Immature natural killer cell (primary cell): ENCODE measurements at regions not wholly inside any gene's neighbourhood (a gene's known extent, or its start where the extent isn't known, plus 50 kb on each side); places are given as distances from the start of the nearest gene placed in this dataset.

ENCODE experiments used
- DNase-seq, 3 donors: peaks; one replicate each; pipeline ENCODE4 v3.0.0; 2022; ENCODE audit warnings: mixed read lengths in 1 of 3
- H3K27ac Mint-ChIP-seq, 6 donors: one replicate each; pipeline ENCODE4 v1.8.0; 2020; ENCODE audit warnings: mixed read lengths in 6 of 6, mild to moderate bottlenecking in 5 of 6, inconsistent platforms in 4 of 6, moderate library complexity in 3 of 6
- H3K27me3 Mint-ChIP-seq, 3 donors: one replicate each; pipeline ENCODE4 v1.8.0; 2020 to 2021; ENCODE audit warnings: low read depth in 3 of 3, mild to moderate bottlenecking in 3 of 3, mixed read lengths in 3 of 3, moderate library complexity in 3 of 3, inconsistent platforms in 1 of 3
- H3K36me3 Mint-ChIP-seq, 3 donors: one replicate each; pipeline ENCODE4 v1.8.0; 2020; ENCODE audit warnings: mixed read lengths in 3 of 3, inconsistent platforms in 2 of 3, mild to moderate bottlenecking in 2 of 3
- H3K4me1 Mint-ChIP-seq, 2 donors: one replicate each; pipeline ENCODE4 v1.8.0; 2020; ENCODE audit warnings: inconsistent platforms in 2 of 2, mild to moderate bottlenecking in 2 of 2, mixed read lengths in 2 of 2, moderate library complexity in 1 of 2
- H3K4me3 Mint-ChIP-seq, 5 donors: one replicate each; pipeline ENCODE4 v1.8.0; 2020; ENCODE audit warnings: mild to moderate bottlenecking in 5 of 5, mixed read lengths in 5 of 5, inconsistent platforms in 3 of 5, moderate library complexity in 3 of 5
- H3K9me3 Mint-ChIP-seq, 6 donors: one replicate each; pipeline ENCODE4 v1.8.0; 2020; ENCODE audit warnings: mild to moderate bottlenecking in 6 of 6, mixed read lengths in 6 of 6, inconsistent platforms in 4 of 6, moderate library complexity in 3 of 6

DNA sequence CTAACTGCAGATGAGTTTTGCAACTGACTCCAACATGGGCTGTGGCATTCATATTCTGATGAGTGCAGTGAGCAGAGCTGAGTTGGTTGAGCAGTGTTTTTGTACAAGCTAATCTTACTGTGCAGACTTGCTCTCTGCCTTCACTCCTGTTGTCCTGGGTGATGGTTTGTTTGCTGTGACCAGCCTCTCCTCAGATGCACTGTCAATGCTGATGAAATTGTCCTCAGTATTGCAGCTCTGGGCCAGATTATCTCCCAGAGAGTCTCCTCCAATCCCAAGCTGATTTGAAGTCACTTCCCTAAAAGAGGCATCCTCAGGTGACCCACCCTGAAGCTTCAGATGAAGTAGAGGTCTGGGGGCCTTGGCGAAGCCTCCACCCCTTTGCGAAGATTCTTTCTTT lies 581.8 kb downstream of the ACTL7B start:
- Mint-ChIP-seq H3K27me3 (peaks cover 0 to 1% (median 0%) of the 10 kb centered on the region in 3 donors), H3K36me3 (no peaks in the 10 kb centered on the region), H3K4me3 (no peak overlapping the region), H3K4me1 (no peaks in the 10 kb centered on the region), H3K9me3 (peaks cover 0 to 24% (median 2%) of the 10 kb centered on the region in 6 donors), H3K27ac (no peak overlapping the region)
- DNase-seq: no peak

DNA sequence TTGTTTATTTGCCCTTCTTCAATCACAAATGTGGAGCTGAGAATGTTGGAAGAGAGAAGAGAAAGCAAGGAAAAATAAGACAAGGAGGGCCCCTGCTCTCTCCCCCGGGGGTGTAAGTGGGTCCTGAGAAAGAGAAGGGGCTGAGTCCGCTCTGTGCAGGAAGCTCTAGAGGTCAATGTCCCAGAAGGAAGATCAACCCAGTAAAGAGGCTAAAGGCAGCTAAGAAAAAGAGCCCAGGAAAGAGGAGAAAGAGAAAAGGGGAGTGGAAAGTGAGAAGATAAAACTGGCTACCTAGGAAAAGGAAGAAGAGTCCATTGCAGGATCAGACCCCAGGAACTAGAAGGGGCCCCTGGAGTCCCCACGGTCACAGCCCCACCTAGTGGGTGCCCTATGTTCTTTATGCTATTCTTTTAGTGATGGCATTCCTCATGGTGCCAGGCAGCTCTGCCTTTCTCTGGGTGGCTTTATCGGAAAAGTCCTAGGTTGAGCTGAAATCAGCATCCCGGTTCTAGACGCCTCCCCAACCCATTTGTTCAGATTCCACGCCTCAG lies 583.4 kb downstream of the ACTL7B start:
- no peak overlapping the region for H3K27ac Mint-ChIP-seq
- peaks cover 0 to 25% (median 3%) of the 10 kb centered on the region in 6 donors for H3K9me3 Mint-ChIP-seq
- H3K4me3 Mint-ChIP-seq: no peak overlapping the region
- H3K36me3 Mint-ChIP-seq: no peaks in the 10 kb centered on the region
- DNase-seq: no peak
- H3K4me1 Mint-ChIP-seq: no peaks in the 10 kb centered on the region
- no peaks in the 10 kb centered on the region for H3K27me3 Mint-ChIP-seq

DNA sequence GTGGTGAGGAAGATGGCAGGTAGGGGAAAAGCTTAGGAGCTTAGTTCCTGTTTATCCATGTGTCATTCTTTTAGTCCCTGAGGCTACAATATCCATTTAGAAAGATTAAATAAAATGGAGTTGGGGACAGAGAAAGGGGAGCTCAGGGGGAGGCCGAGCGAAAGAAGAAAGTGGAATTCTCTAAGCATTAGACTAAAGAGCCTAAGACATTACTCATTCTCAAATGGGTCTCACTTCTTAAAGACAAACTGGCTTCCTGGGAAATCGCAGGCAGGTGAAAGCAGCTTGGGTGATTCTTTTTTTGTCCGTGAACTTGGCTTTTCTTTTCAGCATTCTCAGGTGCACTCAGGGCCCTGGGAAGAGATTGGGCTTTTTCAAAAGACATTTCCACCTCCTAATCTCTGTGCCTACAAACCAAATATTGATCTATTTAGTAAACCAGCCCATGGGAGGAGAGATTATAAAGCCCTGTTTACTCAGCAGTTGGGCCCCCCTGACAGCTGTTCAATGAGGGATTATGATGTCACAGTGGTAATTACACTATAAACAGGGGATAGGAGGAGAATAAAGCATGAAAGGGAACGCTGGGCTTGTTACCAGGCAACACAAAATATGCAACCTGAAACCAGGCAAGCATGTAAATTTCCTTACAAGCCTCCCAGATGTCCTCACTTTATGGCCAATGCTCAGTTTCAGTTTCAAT lies 584.0 kb downstream of the ACTL7B start:
- Mint-ChIP-seq H3K36me3 (no peaks in the 10 kb centered on the region), H3K4me1 (no peaks in the 10 kb centered on the region), H3K27ac (no peak overlapping the region), H3K27me3 (no peaks in the 10 kb centered on the region), H3K9me3 (peaks cover 0 to 19% (median 3%) of the 10 kb centered on the region in 6 donors), H3K4me3 (no peak overlapping the region)
- DNase-seq: no peak

DNA sequence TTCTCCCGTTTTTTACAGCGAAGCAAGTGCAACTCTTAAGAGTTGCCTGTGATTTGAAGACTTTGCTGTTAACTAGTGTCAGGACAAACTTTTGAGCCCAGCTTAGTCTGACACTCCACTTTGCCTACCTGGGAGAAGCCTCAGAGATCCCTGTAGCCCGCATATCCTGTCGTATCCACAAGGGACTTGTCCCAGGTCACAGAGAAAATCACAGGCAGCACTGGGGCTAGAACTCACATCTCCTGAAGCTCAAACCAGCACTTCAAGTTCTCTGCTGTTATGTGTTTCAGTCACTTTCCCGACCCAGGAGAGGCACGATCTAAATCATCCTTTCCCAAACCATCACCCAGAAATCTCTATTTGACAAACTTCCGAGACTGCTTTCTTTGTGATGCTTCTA lies 584.5 kb downstream of the ACTL7B start:
- Mint-ChIP-seq H3K4me1 (no peaks in the 10 kb centered on the region), H3K36me3 (no peaks in the 10 kb centered on the region), H3K27me3 (no peaks in the 10 kb centered on the region), H3K27ac (no peak overlapping the region), H3K9me3 (peaks cover 0 to 14% (median 4%) of the 10 kb centered on the region in 6 donors), H3K4me3 (no peak overlapping the region)
- no peak for DNase-seq

DNA sequence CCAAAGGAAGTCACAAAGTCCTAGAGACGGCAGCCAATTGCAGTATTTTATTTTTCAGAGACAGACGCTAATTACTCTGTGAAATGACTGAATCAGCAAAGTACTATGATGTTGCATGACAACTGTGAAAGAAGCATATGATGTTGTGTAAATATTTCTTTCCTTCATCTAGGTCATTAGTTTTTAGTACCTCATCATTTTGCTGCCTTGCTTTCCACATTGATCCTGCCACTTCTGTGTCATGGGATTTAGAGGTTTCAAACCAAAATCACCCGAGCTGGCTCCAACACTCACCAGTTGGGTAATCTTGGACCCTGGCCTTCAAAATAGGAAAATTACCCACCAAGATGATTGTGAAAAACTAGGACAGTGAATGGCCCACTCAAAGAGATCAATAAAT lies 585.2 kb downstream of the ACTL7B start:
- Mint-ChIP-seq H3K4me3 (no peak overlapping the region), H3K9me3 (peaks cover 0 to 14% (median 4%) of the 10 kb centered on the region in 6 donors), H3K27me3 (no peaks in the 10 kb centered on the region), H3K36me3 (no peaks in the 10 kb centered on the region), H3K27ac (no peak overlapping the region), H3K4me1 (no peaks in the 10 kb centered on the region)
- DNase-seq: no peak

DNA sequence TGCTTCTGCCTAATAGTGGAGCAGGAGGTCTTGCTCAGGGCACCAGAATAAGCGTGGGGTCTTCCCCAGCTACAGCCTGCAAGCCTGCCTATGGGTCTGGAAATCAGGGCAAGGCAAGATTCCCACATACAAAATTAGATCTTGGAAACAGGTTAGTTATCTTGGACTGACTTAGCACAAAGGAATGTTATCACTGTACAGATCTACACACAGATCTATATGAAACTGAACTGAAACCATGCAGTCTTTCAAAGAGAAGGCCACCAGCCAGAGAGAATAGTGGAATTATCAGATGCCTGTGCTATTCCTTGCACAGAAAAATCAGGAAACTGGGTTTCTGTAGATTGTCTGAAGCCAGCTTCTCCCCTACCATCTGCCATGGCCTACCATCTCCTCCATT lies 585.7 kb downstream of the ACTL7B start:
- Mint-ChIP-seq H3K36me3 (no peaks in the 10 kb centered on the region), H3K9me3 (peaks cover 0 to 19% (median 4%) of the 10 kb centered on the region in 6 donors), H3K27me3 (no peaks in the 10 kb centered on the region), H3K4me3 (no peak overlapping the region), H3K27ac (no peak overlapping the region), H3K4me1 (no peaks in the 10 kb centered on the region)
- DNase-seq: no peak

DNA sequence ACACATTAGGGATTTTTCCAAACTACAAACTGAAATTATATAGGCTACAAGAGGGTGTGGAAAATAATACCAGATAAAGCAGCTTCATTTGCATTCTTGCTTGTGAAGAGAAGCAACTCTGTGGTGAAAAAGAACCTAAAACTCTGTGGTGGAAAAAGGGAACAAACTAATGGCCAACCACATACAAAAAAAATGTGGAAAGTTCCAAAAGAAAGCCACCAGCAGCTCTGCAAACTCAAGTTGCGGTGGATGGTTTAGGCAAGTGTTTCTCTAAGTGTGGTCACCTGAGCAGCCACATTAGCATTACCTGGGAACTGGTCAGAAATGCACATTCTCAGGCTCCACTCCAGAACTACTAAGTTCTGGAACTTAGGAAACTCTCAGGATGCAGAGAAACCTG lies 586.4 kb downstream of the ACTL7B start:
- peaks cover 0 to 16% (median 4%) of the 10 kb centered on the region in 6 donors for H3K9me3 Mint-ChIP-seq
- H3K27ac Mint-ChIP-seq: no peak overlapping the region
- H3K4me1 Mint-ChIP-seq: no peaks in the 10 kb centered on the region
- no peak for DNase-seq
- no peaks in the 10 kb centered on the region for H3K36me3 Mint-ChIP-seq
- no peaks in the 10 kb centered on the region for H3K27me3 Mint-ChIP-seq
- H3K4me3 Mint-ChIP-seq: no peak overlapping the region

DNA sequence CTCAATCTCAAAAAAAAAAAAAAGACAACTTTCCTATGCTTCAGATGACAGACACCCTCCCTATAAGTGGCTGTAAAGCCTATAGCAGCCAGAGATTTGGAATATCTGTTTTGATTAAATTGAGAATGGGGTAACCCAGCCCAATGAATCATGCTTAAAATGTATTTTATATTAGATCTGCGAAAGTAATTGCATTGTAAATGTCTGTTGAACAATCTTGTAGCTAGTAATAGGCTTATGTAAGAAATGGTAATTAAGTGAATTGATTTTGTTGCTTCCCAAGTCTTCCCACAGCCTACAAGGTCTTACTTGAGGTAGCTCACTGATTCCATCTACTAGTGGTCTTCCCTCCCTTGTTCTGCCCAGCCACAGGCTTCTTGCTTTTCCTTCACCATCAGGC lies 590.7 kb downstream of the ACTL7B start:
- no peaks in the 10 kb centered on the region for H3K36me3 Mint-ChIP-seq
- no peaks in the 10 kb centered on the region for H3K4me1 Mint-ChIP-seq
- no peak overlapping the region for H3K4me3 Mint-ChIP-seq
- DNase-seq: no peak
- H3K9me3 Mint-ChIP-seq: peaks cover 0 to 16% (median 3%) of the 10 kb centered on the region in 6 donors
- no peak overlapping the region for H3K27ac Mint-ChIP-seq
- peaks cover 0 to 2% (median 0%) of the 10 kb centered on the region in 3 donors for H3K27me3 Mint-ChIP-seq

DNA sequence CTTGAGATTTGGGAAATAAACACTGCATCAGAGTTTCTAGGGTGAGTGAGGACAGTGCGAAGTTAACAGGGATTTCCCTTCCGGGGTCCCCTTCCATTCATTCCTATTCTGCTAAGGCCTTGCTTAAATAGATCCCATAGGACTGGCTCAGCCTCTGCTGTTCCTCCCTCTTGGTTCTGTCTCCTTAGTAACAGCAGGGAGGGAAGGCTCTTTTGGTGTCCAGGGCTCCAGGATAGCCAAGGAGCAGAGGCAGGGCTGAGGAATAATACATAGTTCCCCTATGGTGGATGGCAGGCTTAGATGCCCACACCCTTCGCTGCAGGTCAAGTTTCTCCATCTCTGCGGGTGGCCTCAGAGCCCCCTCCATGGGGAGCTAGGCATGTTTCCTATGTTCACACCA lies 591.7 kb downstream of the ACTL7B start:
- Mint-ChIP-seq H3K4me1 (no peaks in the 10 kb centered on the region), H3K36me3 (no peaks in the 10 kb centered on the region), H3K27ac (no peak overlapping the region), H3K27me3 (peaks cover 0 to 2% (median 1%) of the 10 kb centered on the region in 3 donors), H3K4me3 (no peak overlapping the region), H3K9me3 (peaks cover 0 to 16% (median 5%) of the 10 kb centered on the region in 6 donors)
- DNase-seq: no peak

DNA sequence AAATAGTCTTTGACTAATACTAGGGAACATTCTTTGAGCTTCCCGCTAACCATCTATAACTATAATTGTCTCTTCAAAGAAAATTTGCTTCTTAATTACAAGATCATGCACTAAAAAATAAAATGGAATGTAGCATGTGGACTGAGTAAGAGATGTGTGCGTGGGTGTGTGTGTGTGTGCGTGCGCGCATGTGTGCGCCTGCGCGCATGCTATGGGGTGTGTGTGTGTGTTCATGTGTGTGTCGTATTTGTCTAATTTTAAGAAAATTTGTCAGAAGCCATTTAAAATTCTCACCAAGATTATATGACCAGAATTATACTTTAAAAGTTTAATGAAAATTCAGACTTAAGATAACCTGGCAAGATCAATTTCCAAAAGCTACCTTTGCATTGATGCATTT lies 593.0 kb downstream of the ACTL7B start:
- no peak for DNase-seq
- Mint-ChIP-seq H3K4me1 (no peaks in the 10 kb centered on the region), H3K9me3 (peaks cover 2 to 8% (median 3%) of the 10 kb centered on the region in 6 donors), H3K36me3 (no peaks in the 10 kb centered on the region), H3K27me3 (peaks cover 0 to 2% (median 1%) of the 10 kb centered on the region in 3 donors), H3K4me3 (no peak overlapping the region), H3K27ac (no peak overlapping the region)

DNA sequence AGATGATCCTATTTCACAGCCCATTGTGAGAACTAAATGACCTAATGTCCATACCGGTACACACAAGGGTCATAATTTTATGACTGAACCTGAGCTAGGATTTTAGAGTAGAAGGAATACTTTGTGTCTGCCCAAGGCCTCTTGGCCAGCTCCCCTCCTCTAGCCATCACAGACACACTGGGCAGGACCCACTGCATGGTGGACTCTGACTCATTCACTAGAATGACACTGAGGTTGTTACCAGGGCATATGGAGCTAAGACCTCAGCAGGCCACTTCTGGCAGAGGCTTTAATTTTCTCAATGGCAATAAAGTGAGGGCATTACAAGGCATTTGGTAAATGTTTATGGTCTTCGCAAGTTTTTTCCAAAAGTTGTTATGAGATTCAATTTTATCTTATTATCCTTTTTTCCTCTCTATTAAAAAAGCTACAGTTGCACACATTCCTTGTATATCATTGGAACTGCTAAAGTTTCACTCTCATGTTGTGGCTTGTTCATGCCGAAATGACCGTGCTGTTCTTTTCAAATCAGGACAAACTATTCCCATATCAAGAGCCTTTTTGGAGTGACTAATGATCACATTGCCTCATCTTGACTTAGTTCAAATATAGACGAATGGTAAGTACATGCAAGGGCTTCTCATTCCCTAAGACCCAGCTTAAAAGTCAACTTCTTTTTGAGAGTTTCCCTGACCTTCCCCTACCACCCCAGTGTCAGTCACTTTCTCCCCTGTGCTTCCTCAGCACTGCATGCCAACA lies 595.7 kb downstream of the ACTL7B start:
- Mint-ChIP-seq H3K9me3 (peaks cover 0 to 4% (median 1%) of the 10 kb centered on the region in 6 donors), H3K27me3 (peaks cover 0 to 2% (median 1%) of the 10 kb centered on the region in 3 donors), H3K4me1 (no peaks in the 10 kb centered on the region), H3K27ac (no peak overlapping the region), H3K4me3 (no peak overlapping the region), H3K36me3 (no peaks in the 10 kb centered on the region)
- no peak for DNase-seq

DNA sequence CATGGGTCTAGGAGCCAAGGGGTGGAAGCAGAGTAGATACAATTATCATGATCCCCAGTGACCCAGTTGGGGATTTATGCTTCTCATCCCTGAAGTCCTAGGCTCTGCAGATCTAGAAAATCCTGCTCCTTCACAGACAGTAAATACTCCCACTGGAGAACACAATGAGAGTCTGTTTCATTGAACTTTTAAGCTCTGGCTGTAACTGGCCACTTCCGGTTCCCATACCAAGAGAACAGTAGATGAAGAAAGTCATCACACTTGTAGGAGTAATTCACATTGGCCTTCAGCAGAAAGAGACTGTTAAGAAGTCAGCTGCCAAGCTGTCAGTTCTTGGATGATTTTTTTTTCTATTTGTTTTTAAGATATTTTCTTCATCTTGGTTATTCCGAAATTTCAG lies 597.1 kb downstream of the ACTL7B start:
- DNase-seq: no peak
- Mint-ChIP-seq H3K9me3 (peaks cover 0 to 4% (median 2%) of the 10 kb centered on the region in 6 donors), H3K27me3 (peaks cover 0 to 2% (median 1%) of the 10 kb centered on the region in 3 donors), H3K27ac (no peak overlapping the region), H3K4me3 (no peak overlapping the region), H3K36me3 (no peaks in the 10 kb centered on the region), H3K4me1 (no peaks in the 10 kb centered on the region)

DNA sequence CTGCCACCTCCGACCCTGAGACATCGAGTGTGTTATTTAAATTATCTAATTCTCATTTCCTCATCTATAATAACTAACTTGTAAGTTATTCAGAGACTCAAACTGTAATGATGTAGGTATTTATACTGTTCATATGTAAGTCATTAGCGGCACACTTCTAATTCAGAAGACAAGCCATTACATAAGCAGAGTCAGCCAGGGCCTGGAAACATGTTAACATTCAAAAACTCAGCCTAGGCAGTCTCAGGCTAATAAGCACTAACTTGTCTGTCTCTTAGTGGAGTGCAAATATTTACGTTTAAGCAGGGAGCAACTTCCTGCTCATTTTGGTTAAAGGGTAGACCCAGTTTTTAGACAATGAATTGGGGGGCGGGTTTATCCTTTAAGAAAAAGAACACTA lies 598.4 kb downstream of the ACTL7B start:
- Mint-ChIP-seq H3K4me3 (no peak overlapping the region), H3K27me3 (peaks cover 0 to 2% (median 1%) of the 10 kb centered on the region in 3 donors), H3K4me1 (no peaks in the 10 kb centered on the region), H3K9me3 (peaks cover 0 to 4% (median 3%) of the 10 kb centered on the region in 6 donors), H3K27ac (no peak overlapping the region), H3K36me3 (no peaks in the 10 kb centered on the region)
- no peak for DNase-seq

DNA sequence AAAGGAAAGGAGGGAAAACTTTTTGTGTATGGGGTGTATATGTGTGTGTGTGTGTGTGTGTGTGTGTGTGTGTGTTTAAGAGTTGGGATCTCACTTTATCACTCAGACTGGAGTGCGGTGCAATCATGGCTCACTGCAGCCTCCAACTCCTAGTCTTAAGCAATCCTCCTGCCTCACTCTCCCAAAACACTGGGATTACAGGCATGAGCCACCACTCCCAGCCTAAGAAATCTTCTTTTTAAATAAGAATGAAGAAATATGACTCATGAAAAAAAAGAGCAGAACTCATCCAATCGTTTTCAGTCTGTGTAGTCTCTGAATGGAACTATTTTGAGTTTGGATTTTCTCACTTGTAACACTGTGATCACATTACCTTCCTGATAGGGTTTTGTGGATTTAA lies 601.5 kb downstream of the ACTL7B start:
- H3K9me3 Mint-ChIP-seq: peaks cover 0 to 12% (median under 1%) of the 10 kb centered on the region in 6 donors

More for the DNA sequence above, 601.5 kb downstream of the ACTL7B start:
- no peak for DNase-seq
- Mint-ChIP-seq H3K27me3 (no peaks in the 10 kb centered on the region), H3K4me3 (no peak overlapping the region), H3K4me1 (no peaks in the 10 kb centered on the region), H3K27ac (no peak overlapping the region), H3K36me3 (no peaks in the 10 kb centered on the region)
